GM13977 (cell line): ENCODE measurements at regions not wholly inside any gene's neighbourhood (a gene's known extent, or its start where the extent isn't known, plus 50 kb on each side); places are given as distances from the start of the nearest gene placed in this dataset.
"Not testable (repeated sequence)": the region's sequence is repeated elsewhere in the genome, so short reads cannot be mapped to it uniquely, and the experiment has no call there.

Experiments
- DNase-seq: peaks from one replicate; pipeline ENCODE4 v3.0.0; 2012; ENCODE audit warnings: low spot score
- CTCF ChIP-seq: IDR thresholded peaks from 2 replicates; pipeline ENCODE4 v1.5.1; 2012; ENCODE audit warnings: mild to moderate bottlenecking, control low read depth; ENCODE audit not compliant: insufficient read depth; ENCODE audit errors: extremely low read depth, missing control alignments
- in situ Hi-C: fragments of 300-500 bp; cut with MboI; formaldehyde crosslinking; loops from one replicate; pipeline ENCODE4 v1.12.0; 2022; ENCODE audit warnings: low sequenced_read_pairs, low pct_unique_long_range_greater_than_20kb, mixed read lengths, inconsistent platforms; ENCODE audit not compliant: unreplicated experiment

- in situ Hi-C loops, result no loop called here
- no peak for TF ChIP-seq CTCF
- DNase-seq, result no peak
Measured at GRCh38 chr4:177190995-177191580, 118.6 kb upstream of the NEIL3 start.

GRCh38 chr4:177191586-177191985 is 118.1 kb upstream of the NEIL3 start:
- TF ChIP-seq CTCF, result no peak
- in situ Hi-C loops, result no loop called here
- DNase-seq, result no peak

GRCh38 chr4:177191991-177192390 is 117.7 kb upstream of the NEIL3 start:
- TF ChIP-seq CTCF, result no peak
- DNase-seq, result no peak
- in situ Hi-C loops, result no loop called here

GRCh38 chr4:177193024-177193715 is 116.5 kb upstream of the NEIL3 start:
- DNase-seq, in situ Hi-C loops: not testable (repeated sequence)

- TF ChIP-seq CTCF, result no peak
- no peak for DNase-seq
- in situ Hi-C loops, result no loop called here
Measured at GRCh38 chr4:177194906-177195305, 114.8 kb upstream of the NEIL3 start.

- TF ChIP-seq CTCF, result no peak
- in situ Hi-C loops, result no loop called here
- no peak for DNase-seq
Measured at GRCh38 chr4:177196615-177197014, 113.1 kb upstream of the NEIL3 start.

GRCh38 chr4:177201614-177202013 is 108.1 kb upstream of the NEIL3 start:
- no peak for DNase-seq
- in situ Hi-C loops, result no loop called here
- TF ChIP-seq CTCF, result no peak
